IMR-90 (cell line): ENCODE measurements at regions not wholly inside any gene's neighbourhood (a gene's known extent, or its start where the extent isn't known, plus 50 kb on each side); places are given as distances from the start of the nearest gene placed in this dataset.

Experiments
- ATAC-seq: fragments of 200-7000 bp; cut with Tn5 transposase; 2 replicates; pipeline ENCODE4 v1.9.1; 2020; ENCODE audit warnings: low read depth, mild to moderate bottlenecking, moderate library complexity
- BruUV-seq: library from RNA; stranded (reverse); fragments of 400-500 nt; replicated peaks from 2 replicates; lab custom pipeline; 2021; lab: Mats Ljungman, UMichigan
- CTCF ChIA-PET: fragments of 300-600 bp; formaldehyde crosslinking; extraction: SDS; loops from one replicate; lab custom pipeline; 2021; ENCODE audit warnings: antibody characterized with exemption; lab: Yijun Ruan, JAX
- POLR2A ChIA-PET: fragments of 300-600 bp; sonication (Branson Sonifier 250); formaldehyde crosslinking; loops from one replicate; lab custom pipeline; 2022; ENCODE audit warnings: antibody characterized with exemption; ENCODE audit not compliant: unreplicated experiment; lab: Charles Lee
- DNase-seq: peaks from one replicate; pipeline ENCODE4 v3.0.0; 2013
- H2AFZ ChIP-seq: replicated peaks from 2 replicates; pipeline ENCODE3; 2013; ENCODE audit warnings: low read length, mild to moderate bottlenecking; ENCODE audit not compliant: poor library complexity
- H2AK5ac ChIP-seq: 2 replicates; pipeline ENCODE4 v1.6.1; 2013; ENCODE audit warnings: low read depth, low read length, inconsistent platforms
- H2AK9ac ChIP-seq: replicated peaks from 2 replicates; pipeline ENCODE3; 2013; ENCODE audit warnings: mild to moderate bottlenecking, low read depth, low read length, moderate library complexity; ENCODE audit not compliant: poor library complexity
- H2BK120ac ChIP-seq: 2 replicates; pipeline ENCODE4 v1.6.1; 2013; ENCODE audit warnings: low read depth, low read length, inconsistent platforms
- H2BK15ac ChIP-seq: 3 replicates; pipeline ENCODE4 v1.6.1; 2013; ENCODE audit warnings: low read depth, low read length, inconsistent platforms
- H2BK20ac ChIP-seq: 2 replicates; pipeline ENCODE4 v1.6.1; 2013; ENCODE audit warnings: low read depth, mild to moderate bottlenecking, inconsistent platforms, low read length, moderate library complexity
- H2BK5ac ChIP-seq: 2 replicates; pipeline ENCODE4 v1.6.1; 2013; ENCODE audit warnings: mild to moderate bottlenecking, low read depth, low read length, inconsistent platforms; ENCODE audit not compliant: poor library complexity, severe bottlenecking
- H3K14ac ChIP-seq: replicated peaks from 2 replicates; pipeline ENCODE4 v1.6.1; 2013; ENCODE audit warnings: low read depth, low read length, inconsistent platforms
- H3K18ac ChIP-seq: 2 replicates; pipeline ENCODE4 v1.6.1; 2013; ENCODE audit warnings: low read depth, low read length, control low read depth
- H3K23ac ChIP-seq: 2 replicates; pipeline ENCODE4 v1.6.1; 2013; ENCODE audit warnings: low read depth, low read length, inconsistent platforms
- H3K27ac ChIP-seq: 2 replicates; pipeline ENCODE4 v1.5.1; 2013; ENCODE audit warnings: mild to moderate bottlenecking, control low read depth, low read length; ENCODE audit not compliant: insufficient read depth
- H3K27me3 ChIP-seq: 2 replicates; pipeline ENCODE4 v1.6.1; 2013; ENCODE audit warnings: low read length; ENCODE audit not compliant: control insufficient read depth, insufficient read depth
- H3K36me3 ChIP-seq: 2 replicates; pipeline ENCODE4 v1.6.1; 2013; ENCODE audit warnings: low read length, mixed read lengths; ENCODE audit not compliant: control insufficient read depth, insufficient read depth
- H3K4ac ChIP-seq: 2 replicates; pipeline ENCODE4 v1.6.1; 2013; ENCODE audit warnings: low read depth, low read length, inconsistent platforms
- H3K4me1 ChIP-seq: 2 replicates; pipeline ENCODE4 v1.6.1; 2013; ENCODE audit warnings: low read length, mixed read lengths; ENCODE audit not compliant: control insufficient read depth, insufficient read depth
- H3K4me2 ChIP-seq: 2 replicates; pipeline ENCODE4 v1.6.1; 2013; ENCODE audit warnings: low read depth, mild to moderate bottlenecking, control low read depth, low read length, moderate library complexity
- H3K4me3 ChIP-seq: 2 replicates; pipeline ENCODE4 v1.5.1; 2013; ENCODE audit warnings: low read depth, mild to moderate bottlenecking, control low read depth, low read length, moderate library complexity; ENCODE audit not compliant: insufficient read depth
- H3K56ac ChIP-seq: 2 replicates; pipeline ENCODE4 v1.6.1; 2013; ENCODE audit warnings: low read length, inconsistent platforms; ENCODE audit not compliant: insufficient read depth; ENCODE audit errors: extremely low read depth
- H3K79me1 ChIP-seq, 2 experiments: 2 replicates each; pipeline ENCODE4 v1.6.1; 2013; ENCODE audit warnings: low read length in 2 of 2, inconsistent platforms in 1 of 2, low read depth in 1 of 2
- H3K9ac ChIP-seq: 2 replicates; pipeline ENCODE4 v1.6.1; 2013; ENCODE audit warnings: low read depth, low read length, control low read depth
- H3K9me1 ChIP-seq: 2 replicates; pipeline ENCODE4 v1.6.1; 2013; ENCODE audit warnings: low read length, inconsistent platforms; ENCODE audit not compliant: insufficient read depth
- H3K9me3 ChIP-seq: 2 replicates; pipeline ENCODE4 v1.6.1; 2013; ENCODE audit warnings: low read length; ENCODE audit not compliant: control insufficient read depth, insufficient read depth
- H4K20me1 ChIP-seq: 2 replicates; pipeline ENCODE4 v1.6.1; 2013; ENCODE audit warnings: low read length, inconsistent platforms; ENCODE audit not compliant: insufficient read depth
- H4K5ac ChIP-seq: 2 replicates; pipeline ENCODE4 v1.6.1; 2013; ENCODE audit warnings: mild to moderate bottlenecking, low read depth, low read length, control low read depth
- H4K8ac ChIP-seq, 2 experiments: 2 replicates each; pipeline ENCODE4 v1.6.1; 2013; ENCODE audit warnings: low read depth in 2 of 2, low read length in 2 of 2, control low read depth in 1 of 2, inconsistent platforms in 1 of 2
- H4K91ac ChIP-seq: 2 replicates; pipeline ENCODE4 v1.6.1; 2013; ENCODE audit warnings: low read depth, low read length, inconsistent platforms; ENCODE audit not compliant: insufficient read depth
- ELK1 ChIP-seq: fragments of 150-350 bp; IDR thresholded peaks from 2 replicates; pipeline ENCODE4 v1.6.1; 2016; ENCODE audit warnings: low read depth, mild to moderate bottlenecking, low read length, moderate library complexity, borderline replicate concordance
- RAD21 ChIP-seq: IDR thresholded peaks from 2 replicates; pipeline ENCODE4 v1.6.1; 2012; ENCODE audit warnings: low read length, improper control_type of control experiment
- RCOR1 ChIP-seq: IDR thresholded peaks from 2 replicates; pipeline ENCODE4 v1.6.1; 2012; ENCODE audit warnings: mild to moderate bottlenecking, low read length, improper control_type of control experiment; ENCODE audit not compliant: insufficient replicate concordance
- SMC3 ChIP-seq: fragments of 150-350 bp; IDR thresholded peaks from 2 replicates; pipeline ENCODE4 v1.6.1; 2016; ENCODE audit warnings: low read depth, mild to moderate bottlenecking, antibody characterized with exemption, low read length, moderate library complexity
- WGBS, 2 experiments: methylation state at CpG; one replicate each; pipeline versions ENCODE4 v1.1.5 to v1.1.7; 2013; ENCODE audit warnings: missing lambda C conversion rate in 2 of 2; ENCODE audit not compliant: insufficient read length in 1 of 2; ENCODE audit errors: extremely low coverage in 2 of 2; 5-methylcytosine and 5-hydroxymethylcytosine counted together
- dilution Hi-C: fragments of 300-500 bp; cut with HindIII; formaldehyde crosslinking; loops from one replicate; pipeline ENCODE4 v1.14.3; 2018; ENCODE audit warnings: low sequenced_read_pairs; ENCODE audit not compliant: unreplicated experiment
- in situ Hi-C: fragments of 300-500 bp; cut with MboI; formaldehyde crosslinking; loops from 3 replicates; pipeline ENCODE4 v1.14.3; 2019; ENCODE audit warnings: low sequenced_read_pairs, inconsistent platforms, mixed read lengths
- intact Hi-C: fragments of 100-400 bp; cut with micrococcal nuclease; formaldehyde crosslinking; loops from 2 replicates; pipeline ENCODE4 v1.10.0; 2022

- no peak overlapping the region for H3K56ac ChIP-seq
- no peak overlapping the region for H4K5ac ChIP-seq
- H3K27me3 ChIP-seq: no peaks in the 10 kb centered on the region
- ATAC-seq: no peak
- H2BK20ac ChIP-seq: no peak overlapping the region
- H4K20me1 ChIP-seq: no peaks in the 10 kb centered on the region
- H3K4me2 ChIP-seq: no peak overlapping the region
- H4K8ac ChIP-seq: no peak overlapping the region
- H3K4me1 ChIP-seq: no peaks in the 10 kb centered on the region
- no peak overlapping the region for H2BK15ac ChIP-seq
- dilution Hi-C loops: no loop called here
- H3K9me3 ChIP-seq: peaks cover 12% of the 10 kb centered on the region
- no peaks in the 10 kb centered on the region for H3K9me1 ChIP-seq
- no peaks in the 10 kb centered on the region for H3K79me1 ChIP-seq
- no peak overlapping the region for H3K4me3 ChIP-seq
- no peak overlapping the region for H3K14ac ChIP-seq
- no peak overlapping the region for H2AK5ac ChIP-seq
- H3K4ac ChIP-seq: no peak overlapping the region
- no peak overlapping the region for H3K18ac ChIP-seq
- TF ChIP-seq RAD21 (no peak), RCOR1 (no peak), SMC3 (no peak), ELK1 (no peak)
- in situ Hi-C loops: no loop called here
- no peak overlapping the region for H3K9ac ChIP-seq
- H2BK5ac ChIP-seq: no peak overlapping the region
- no peak overlapping the region for H2AK9ac ChIP-seq
- intact Hi-C loops: no loop called here
- no peaks in the 10 kb centered on the region for H3K36me3 ChIP-seq
- H2AFZ ChIP-seq: no peak overlapping the region
- H3K27ac ChIP-seq: no peak overlapping the region
- DNase-seq: no peak
- POLR2A ChIA-PET: no interaction called here
- no CpG with 5 or more reads among the region's 2 CpGs for WGBS, 2 experiments
- BruUV-seq: no TSS peak
- H2BK120ac ChIP-seq: no peak overlapping the region
- H3K23ac ChIP-seq: no peak overlapping the region
- H4K91ac ChIP-seq: no peak overlapping the region
- CTCF ChIA-PET: no interaction called here
Observed at GRCh38 chr4:59380841-59381366, 1819.2 kb upstream of the ADGRL3 start.
